Left cardiac atrium (tissue), 4 donors: ENCODE measurements at regions not wholly inside any gene's neighbourhood (a gene's known extent, or its start where the extent isn't known, plus 50 kb on each side); places are given as distances from the start of the nearest gene placed in this dataset.
"Not testable (repeated sequence)": the region's sequence is repeated elsewhere in the genome, so short reads cannot be mapped to it uniquely, and the experiment has no call there.

Experiments used
- ATAC-seq, 2 donors: fragments of 200-7000 bp; cut with Tn5 transposase; one replicate each; pipeline ENCODE4 v1.9.1; 2020; ENCODE audit warnings: mild to moderate bottlenecking in 2 of 2, moderate library complexity in 2 of 2
- DNase-seq: peaks from one replicate; pipeline ENCODE4 v3.0.0-alpha.2; 2020
- intact Hi-C, 2 donors: fragments of 100-400 bp; cut with DNase I; formaldehyde crosslinking; loops; one replicate each; pipeline versions ENCODE4 v1.14.1 to v1.15.1; 2022 to 2023
- donor health status: DM: no; HTN: yes; CAD: no.
- donor health status: DM: no; HTN: yes; CAD: no; lungs with severe emphysema.
- donor health status: DM: yes; HTN: yes; CAD: no.
- donor health status: Dilated cardiomyopathy.

- DNase-seq (no peak), ATAC-seq (no peak)
- intact Hi-C loops, result no loop called here
Measured at GRCh38 chr12:86727160-86727559, 471.0 kb upstream of the MGAT4C start.

- no peak for DNase-seq
- ATAC-seq, result no peak
- intact Hi-C loops, result no loop called here
Measured at GRCh38 chr12:86724716-86725115, 468.5 kb upstream of the MGAT4C start.

- no peak for ATAC-seq
- DNase-seq, result no peak
- intact Hi-C loops, result no loop called here
Measured at GRCh38 chr12:86723326-86723725, 467.1 kb upstream of the MGAT4C start.

GRCh38 chr12:86721713-86722397 is 465.7 kb upstream of the MGAT4C start:
- ATAC-seq (no peak), DNase-seq (no peak)
- intact Hi-C loops, result no loop called here

GRCh38 chr12:86719381-86719780 is 463.2 kb upstream of the MGAT4C start:
- ATAC-seq (no peak), DNase-seq (no peak)
- intact Hi-C loops, result no loop called here

- ATAC-seq (no peak), DNase-seq (no peak)
- intact Hi-C loops, result no loop called here
Measured at GRCh38 chr12:86713121-86713520, 456.9 kb upstream of the MGAT4C start.

- intact Hi-C loops, result no loop called here
- no peak for DNase-seq
- ATAC-seq, result peak in 1 of 2 donors; percentile 96
Measured at GRCh38 chr12:86712425-86712843, 456.2 kb upstream of the MGAT4C start.

- no peak for DNase-seq
- intact Hi-C loops, result no loop called here
- ATAC-seq, result no peak
Measured at GRCh38 chr12:86711731-86712130, 455.5 kb upstream of the MGAT4C start.

GRCh38 chr12:86710109-86710508 is 453.9 kb upstream of the MGAT4C start:
- no peak for DNase-seq
- no peak for ATAC-seq
- intact Hi-C loops, result no loop called here

GRCh38 chr12:86709017-86709416 is 452.8 kb upstream of the MGAT4C start:
- intact Hi-C loops, DNase-seq, ATAC-seq: not testable (repeated sequence)

- no peak for DNase-seq
- intact Hi-C loops, result no loop called here
- ATAC-seq, result no peak
Measured at GRCh38 chr12:86698641-86698980, 442.4 kb upstream of the MGAT4C start.

- intact Hi-C loops, result no loop called here
- no peak for ATAC-seq
Measured at GRCh38 chr12:86697916-86698640, 441.9 kb upstream of the MGAT4C start.

GRCh38 chr12:86683568-86684304 is 427.5 kb upstream of the MGAT4C start:
- intact Hi-C loops, result no loop called here
- ATAC-seq, result peak in 1 of 2 donors; percentile 94
- no peak for DNase-seq

More at GRCh38 chr12:86697916-86698640, 441.9 kb upstream of the MGAT4C start:
- no peak for DNase-seq

GRCh38 chr12:86681060-86681459 is 424.9 kb upstream of the MGAT4C start:
- ATAC-seq, result no peak
- intact Hi-C loops, result no loop called here
- no peak for DNase-seq

- intact Hi-C loops, result no loop called here
- DNase-seq (no peak), ATAC-seq (no peak)
Measured at GRCh38 chr12:86675197-86675596, 419.0 kb upstream of the MGAT4C start.

GRCh38 chr12:86670986-86671385 is 414.8 kb upstream of the MGAT4C start:
- DNase-seq (no peak), ATAC-seq (no peak)
- intact Hi-C loops, result no loop called here

GRCh38 chr12:86669010-86669409 is 412.8 kb upstream of the MGAT4C start:
- intact Hi-C loops, result no loop called here
- DNase-seq (no peak), ATAC-seq (no peak)

- DNase-seq (no peak), ATAC-seq (no peak)
- intact Hi-C loops, result no loop called here
Measured at GRCh38 chr12:86666316-86666715, 410.1 kb upstream of the MGAT4C start.

- intact Hi-C loops, result no loop called here
- ATAC-seq (no peak), DNase-seq (no peak)
Measured at GRCh38 chr12:86663716-86664115, 407.5 kb upstream of the MGAT4C start.

GRCh38 chr12:86663173-86663572 is 407.0 kb upstream of the MGAT4C start:
- ATAC-seq (no peak), DNase-seq (no peak)
- intact Hi-C loops, result no loop called here
